ENCODE measurements at regions not wholly inside any gene's neighbourhood (a gene's known extent, or its start where the extent isn't known, plus 50 kb on each side); places are given as distances from the start of the nearest gene placed in this dataset.
"Not testable (repeated sequence)": the region's sequence is repeated elsewhere in the genome, so short reads cannot be mapped to it uniquely, and the experiment has no call there.

DNA sequence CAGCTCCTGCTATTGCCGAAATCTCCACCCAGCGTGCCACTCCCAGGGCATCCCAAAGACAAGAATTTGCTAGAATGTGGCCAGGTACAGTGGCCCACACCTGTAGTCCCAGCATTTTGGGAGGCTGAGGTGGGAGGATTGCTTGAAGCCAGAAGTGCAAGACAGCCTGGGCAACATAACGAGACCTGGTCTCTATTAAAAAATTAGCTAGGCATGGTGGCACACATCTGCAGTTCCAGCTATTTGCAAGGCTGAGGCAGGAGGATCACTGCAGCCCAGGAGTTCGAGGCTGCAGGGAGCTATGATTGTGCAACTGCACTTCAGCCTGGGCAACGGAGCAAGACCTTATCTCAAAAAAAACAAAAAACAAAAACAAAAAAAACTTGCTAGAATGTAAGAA is 73.3 kb upstream of the LYZL2 start:
- WGBS (ENCODE audit: insufficient coverage, low coverage, low lambda C conversion rate, missing lambda C conversion rate) = 32% methylated on average over 3 of the region's 5 CpGs
- DNase-seq = no peak
- intact Hi-C loops (cut with DNase I) = no loop called here
- ATAC-seq = no peak
- H3K4me1 ChIP-seq = no peaks in the 10 kb centered on the region
- H3K27ac ChIP-seq = no peak overlapping the region
- H3K9me3 ChIP-seq = no peaks in the 10 kb centered on the region
- H3K4me3 ChIP-seq = no peak overlapping the region
- no peaks in the 10 kb centered on the region for H3K36me3 ChIP-seq
- no peaks in the 10 kb centered on the region for H3K27me3 ChIP-seq
- TF ChIP-seq POLR2A (IDR thresholded peaks at IDR 0.05) = no peak
- TF ChIP-seq, protein P1, sequence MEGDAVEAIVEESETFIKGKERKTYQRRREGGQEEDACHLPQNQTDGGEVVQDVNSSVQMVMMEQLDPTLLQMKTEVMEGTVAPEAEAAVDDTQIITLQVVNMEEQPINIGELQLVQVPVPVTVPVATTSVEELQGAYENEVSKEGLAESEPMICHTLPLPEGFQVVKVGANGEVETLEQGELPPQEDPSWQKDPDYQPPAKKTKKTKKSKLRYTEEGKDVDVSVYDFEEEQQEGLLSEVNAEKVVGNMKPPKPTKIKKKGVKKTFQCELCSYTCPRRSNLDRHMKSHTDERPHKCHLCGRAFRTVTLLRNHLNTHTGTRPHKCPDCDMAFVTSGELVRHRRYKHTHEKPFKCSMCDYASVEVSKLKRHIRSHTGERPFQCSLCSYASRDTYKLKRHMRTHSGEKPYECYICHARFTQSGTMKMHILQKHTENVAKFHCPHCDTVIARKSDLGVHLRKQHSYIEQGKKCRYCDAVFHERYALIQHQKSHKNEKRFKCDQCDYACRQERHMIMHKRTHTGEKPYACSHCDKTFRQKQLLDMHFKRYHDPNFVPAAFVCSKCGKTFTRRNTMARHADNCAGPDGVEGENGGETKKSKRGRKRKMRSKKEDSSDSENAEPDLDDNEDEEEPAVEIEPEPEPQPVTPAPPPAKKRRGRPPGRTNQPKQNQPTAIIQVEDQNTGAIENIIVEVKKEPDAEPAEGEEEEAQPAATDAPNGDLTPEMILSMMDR (IDR thresholded peaks at IDR 0.05) = no peak

DNA sequence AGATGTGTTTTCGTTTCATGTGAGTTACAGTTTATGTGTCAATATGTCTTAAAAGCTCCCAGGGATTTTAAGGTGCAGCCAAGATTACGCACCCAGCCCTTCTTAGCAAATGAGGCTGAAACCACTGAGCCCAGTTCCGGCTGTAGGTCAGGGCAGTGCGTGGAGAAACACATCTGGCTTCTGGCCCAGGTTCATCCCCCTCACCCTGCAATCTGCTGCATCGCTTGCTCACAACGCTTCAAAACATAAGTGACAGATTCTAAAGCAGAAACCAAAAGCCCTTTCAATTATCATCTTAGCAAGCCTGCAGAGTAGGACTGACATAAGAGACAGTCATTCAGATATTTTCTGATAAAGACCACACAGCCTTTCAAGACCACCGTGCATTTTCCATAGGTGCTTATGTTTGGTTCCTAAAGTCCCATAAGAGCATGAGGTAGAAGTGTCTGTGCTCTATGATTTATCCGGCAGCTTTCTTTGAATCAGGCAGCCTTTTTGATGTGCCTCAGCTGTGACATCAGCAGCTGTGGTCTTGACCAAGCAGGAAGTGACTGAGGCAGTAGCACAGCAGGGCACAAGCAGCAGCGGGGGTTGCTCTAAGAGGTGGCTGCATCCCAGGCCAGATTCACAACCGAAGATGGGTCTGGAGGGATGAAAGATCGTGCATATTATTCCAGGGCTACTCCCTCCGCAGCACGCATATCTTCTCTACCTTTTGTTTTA is 72.1 kb upstream of the LYZL2 start:
- H3K9me3 ChIP-seq = no peaks in the 10 kb centered on the region
- WGBS (ENCODE audit: insufficient coverage, low coverage, low lambda C conversion rate, missing lambda C conversion rate) = 44% methylated on average over 13 of the region's 13 CpGs
- ATAC-seq = peak; percentile 52 to 65 (median 60)
- no peak overlapping the region for H3K27ac ChIP-seq
- no peaks in the 10 kb centered on the region for H3K27me3 ChIP-seq
- no peak for DNase-seq
- no peak overlapping the region for H3K4me3 ChIP-seq
- intact Hi-C loops (cut with DNase I) = no loop called here
- no peaks in the 10 kb centered on the region for H3K36me3 ChIP-seq
- no peak for TF ChIP-seq POLR2A (IDR thresholded peaks at IDR 0.05)
- TF ChIP-seq, protein P1 (IDR thresholded peaks at IDR 0.05) = no peak
- H3K4me1 ChIP-seq = no peaks in the 10 kb centered on the region

DNA sequence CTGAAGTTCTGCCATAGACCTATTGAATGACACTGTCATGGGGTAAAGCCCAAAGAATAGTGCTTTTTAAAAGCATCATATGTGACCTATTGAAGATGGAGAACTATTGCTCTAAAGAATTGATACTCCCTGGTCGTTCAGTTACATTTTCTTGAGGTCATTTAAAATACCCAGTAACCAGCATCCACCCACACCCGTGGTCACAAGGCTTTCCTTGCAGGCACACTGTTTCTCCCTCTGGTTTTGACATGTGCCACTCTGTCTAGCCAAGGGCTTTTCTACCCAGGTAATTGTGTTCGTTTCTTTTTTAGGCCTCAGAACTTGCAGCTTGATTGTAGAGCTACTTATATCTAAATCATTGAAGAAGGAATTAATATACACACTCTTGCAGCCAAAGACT is 68.3 kb upstream of the LYZL2 start:
- no peak for TF ChIP-seq POLR2A (IDR thresholded peaks at IDR 0.05)
- TF ChIP-seq, protein P1 (IDR thresholded peaks at IDR 0.05) = no peak
- ATAC-seq = no peak
- no peaks in the 10 kb centered on the region for H3K27me3 ChIP-seq
- no peak overlapping the region for H3K4me3 ChIP-seq
- 27% methylated on average over 3 of the region's 3 CpGs for WGBS (ENCODE audit: insufficient coverage, low coverage, low lambda C conversion rate, missing lambda C conversion rate)
- H3K9me3 ChIP-seq = no peaks in the 10 kb centered on the region
- no peak overlapping the region for H3K27ac ChIP-seq
- no peak for DNase-seq
- no peaks in the 10 kb centered on the region for H3K4me1 ChIP-seq
- H3K36me3 ChIP-seq = no peaks in the 10 kb centered on the region
- intact Hi-C loops (cut with DNase I) = no loop called here

DNA sequence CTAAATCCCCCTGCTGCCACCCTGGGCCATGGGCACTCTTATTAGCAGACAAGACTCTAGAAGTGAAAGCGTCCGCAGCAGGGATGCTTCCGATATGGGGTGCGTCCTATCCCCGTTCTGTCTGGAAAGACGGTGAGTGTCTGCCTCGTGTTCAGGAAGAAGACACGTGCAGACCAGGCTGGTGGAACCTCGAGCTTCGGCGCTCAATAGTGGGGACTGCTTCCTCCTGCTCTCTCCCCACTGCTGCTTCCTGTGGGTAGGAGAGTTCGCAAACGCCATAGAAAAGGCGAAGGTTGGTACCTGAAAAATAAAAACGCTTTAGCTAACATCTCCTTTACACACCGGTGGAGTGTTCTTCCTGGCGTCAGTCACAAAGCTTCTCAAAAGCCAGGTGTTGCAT is 67.7 kb upstream of the LYZL2 start:
- ATAC-seq; H3K9me3 ChIP-seq; H3K27me3 ChIP-seq; H3K4me3 ChIP-seq; DNase-seq; H3K4me1 ChIP-seq; H3K27ac ChIP-seq; H3K36me3 ChIP-seq; intact Hi-C loops (cut with DNase I): not testable (repeated sequence)
- 49% methylated on average over 14 of the region's 17 CpGs for WGBS (ENCODE audit: insufficient coverage, low coverage, low lambda C conversion rate, missing lambda C conversion rate)

DNA sequence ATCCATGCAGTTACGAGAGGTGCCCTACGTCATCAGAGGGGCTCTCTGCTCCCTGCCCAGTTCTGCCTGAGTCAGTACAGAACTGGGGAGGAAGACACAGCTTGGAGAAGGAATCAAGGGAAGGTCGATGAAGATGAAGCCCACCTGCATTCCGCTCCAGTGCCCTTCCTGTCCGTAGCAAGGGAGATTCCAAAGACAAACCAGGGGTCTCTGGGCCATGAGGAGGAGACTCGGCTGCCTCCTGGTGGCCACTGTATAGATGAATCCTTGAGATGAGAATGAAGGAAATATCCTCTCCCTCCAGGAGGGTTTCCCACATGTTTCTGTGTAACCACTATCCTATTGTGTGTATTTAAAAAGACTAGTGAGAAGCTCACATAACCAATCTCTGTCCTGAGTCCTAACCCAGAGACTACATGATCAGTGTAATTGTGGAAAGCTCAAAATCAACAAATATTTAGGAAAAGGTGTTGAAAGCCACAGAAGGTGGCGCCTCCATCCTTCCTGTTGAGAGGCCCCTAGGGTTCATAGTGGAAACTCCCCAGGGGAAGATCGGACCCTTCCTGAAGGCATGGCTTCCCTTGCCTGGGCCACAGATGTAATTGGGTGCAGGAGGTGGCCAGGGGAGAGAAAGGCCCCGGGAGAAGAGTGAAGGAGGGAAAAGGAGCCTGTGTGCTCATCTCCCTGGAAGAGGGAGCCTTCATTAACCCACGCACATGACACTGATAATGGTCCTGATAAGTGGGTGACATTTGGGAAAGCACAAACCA is 67.0 kb upstream of the LYZL2 start:
- intact Hi-C loops (cut with DNase I); H3K4me1 ChIP-seq; H3K27ac ChIP-seq; H3K36me3 ChIP-seq; H3K9me3 ChIP-seq; ATAC-seq; H3K4me3 ChIP-seq; H3K27me3 ChIP-seq; DNase-seq: not testable (repeated sequence)
- WGBS (ENCODE audit: insufficient coverage, low coverage, low lambda C conversion rate, missing lambda C conversion rate) = 58% methylated on average over 5 of the region's 10 CpGs

DNA sequence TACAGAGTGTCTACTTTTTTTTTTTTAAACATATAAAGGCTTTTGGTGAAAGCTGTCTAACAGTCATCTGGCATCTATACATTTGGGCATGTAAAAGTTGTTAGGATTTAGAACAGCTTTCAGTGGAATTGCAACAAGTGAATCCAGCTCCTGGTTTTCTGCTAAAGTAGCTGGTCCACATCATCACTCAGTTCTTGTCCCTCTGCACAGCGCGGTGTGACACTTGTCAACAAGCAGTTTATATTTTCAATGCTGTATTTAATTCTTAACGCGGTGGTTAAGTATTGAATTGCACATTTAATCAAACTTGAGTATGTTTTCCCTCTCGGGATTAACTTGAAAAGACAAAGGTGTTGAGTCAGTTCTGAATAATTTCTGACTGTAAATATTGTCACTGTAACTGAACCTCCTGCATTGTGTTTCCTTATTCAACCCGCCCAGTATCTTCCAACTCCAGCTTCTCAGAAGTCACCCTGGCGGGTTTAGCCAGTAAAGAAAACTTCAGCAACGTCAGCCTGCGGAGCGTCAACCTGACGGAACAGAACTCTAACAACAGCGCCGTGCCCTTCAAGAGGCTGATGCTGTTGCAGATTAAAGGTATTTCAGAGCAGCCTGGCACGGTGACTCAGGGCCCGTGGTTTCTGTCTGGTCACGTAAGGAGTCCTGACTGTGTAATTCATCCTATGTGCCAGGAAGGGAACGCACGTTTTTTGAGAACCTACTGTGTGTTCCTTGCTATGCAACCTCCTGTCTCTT is 66.1 kb upstream of the LYZL2 start:
- H3K4me1 ChIP-seq; ATAC-seq; DNase-seq; H3K36me3 ChIP-seq; H3K27me3 ChIP-seq; H3K27ac ChIP-seq; H3K9me3 ChIP-seq; intact Hi-C loops (cut with DNase I); H3K4me3 ChIP-seq: not testable (repeated sequence)
- 65% methylated on average over 14 of the region's 18 CpGs for WGBS (ENCODE audit: insufficient coverage, low coverage, low lambda C conversion rate, missing lambda C conversion rate)
